BJ (cell line): ENCODE measurements at regions not wholly inside any gene's neighbourhood (a gene's known extent, or its start where the extent isn't known, plus 50 kb on each side); places are given as distances from the start of the nearest gene placed in this dataset.

Source experiments
- CTCF ChIA-PET: fragments of 350-600 bp; formaldehyde crosslinking; extraction: SDS; loops from one replicate; lab custom pipeline; 2021; ENCODE audit warnings: antibody characterized with exemption, inconsistent platforms; lab: Yijun Ruan, JAX
- POLR2A ChIA-PET: fragments of 300-600 bp; sonication (Branson Sonifier 250); formaldehyde crosslinking; extraction: SDS; loops from one replicate; lab custom pipeline; 2021; ENCODE audit warnings: antibody characterized with exemption; lab: Charles Lee
- DNase-seq: peaks from one replicate; pipeline ENCODE4 v3.0.0-alpha.2; 2011; ENCODE audit warnings: low read depth
- H3K27me3 ChIP-seq: 2 replicates; pipeline ENCODE4 v1.6.0; 2011; ENCODE audit warnings: low read length; ENCODE audit not compliant: control insufficient read depth, insufficient read depth
- H3K36me3 ChIP-seq: 2 replicates; pipeline ENCODE4 v1.5.1; 2011; ENCODE audit warnings: low read length; ENCODE audit not compliant: control insufficient read depth, insufficient read depth
- H3K4me3 ChIP-seq: 2 replicates; pipeline ENCODE4 v1.5.1; 2011; ENCODE audit warnings: low read depth, mild to moderate bottlenecking, control low read depth, low read length
- CTCF ChIP-seq: IDR thresholded peaks from 2 replicates; pipeline ENCODE4 v1.5.1; 2011; ENCODE audit warnings: low read depth, mild to moderate bottlenecking, control low read depth, inconsistent platforms, low read length, moderate library complexity; ENCODE audit not compliant: insufficient read depth

- no peaks in the 10 kb centered on the region for H3K36me3 ChIP-seq
- TF ChIP-seq CTCF: no peak
- H3K4me3 ChIP-seq: no peak overlapping the region
- DNase-seq: no peak
- H3K27me3 ChIP-seq: no peaks in the 10 kb centered on the region
- POLR2A ChIA-PET: no interaction called here
- CTCF ChIA-PET: interaction anchor here (1.0 kb wide), 1 partner anchor 11 kb away, joined by 3 read pairs; no protein-coding TSS in a partner anchor
Observed at GRCh38 chr3:134079761-134080160, 50.0 kb upstream of the SLCO2A1 start.
